Muscle layer of duodenum (tissue), 2 donors: ENCODE measurements at regions not wholly inside any gene's neighbourhood (a gene's known extent, or its start where the extent isn't known, plus 50 kb on each side); places are given as distances from the start of the nearest gene placed in this dataset.
"Not testable (repeated sequence)": the region's sequence is repeated elsewhere in the genome, so short reads cannot be mapped to it uniquely, and the experiment has no call there.

Source experiments
- H3K27ac ChIP-seq: one replicate; pipeline ENCODE4 v1.7.0; 2013; ENCODE audit warnings: mild to moderate bottlenecking, low read length
- H3K27me3 ChIP-seq: one replicate; pipeline ENCODE4 v1.7.0; 2013; ENCODE audit warnings: low read depth, mild to moderate bottlenecking, control low read depth, low read length
- H3K36me3 ChIP-seq, 2 donors: one replicate each; pipeline ENCODE4 v1.7.0; 2013; ENCODE audit warnings: low read length in 2 of 2, control low read depth in 1 of 2, mild to moderate bottlenecking in 1 of 2; ENCODE audit not compliant: insufficient read depth in 2 of 2, control insufficient read depth in 1 of 2
- H3K4me1 ChIP-seq, 2 donors: one replicate each; pipeline ENCODE4 v1.7.0; 2013; ENCODE audit warnings: low read length in 2 of 2, mild to moderate bottlenecking in 2 of 2, control low read depth in 1 of 2, moderate library complexity in 1 of 2; ENCODE audit not compliant: insufficient read depth in 2 of 2, control insufficient read depth in 1 of 2
- H3K4me3 ChIP-seq, 2 donors: one replicate each; pipeline ENCODE4 v1.7.0; 2013; ENCODE audit warnings: low read length in 2 of 2, low read depth in 1 of 2, mild to moderate bottlenecking in 1 of 2
- H3K9me3 ChIP-seq, 2 donors: one replicate each; pipeline ENCODE4 v1.7.0; 2013; ENCODE audit warnings: low read length in 2 of 2, control low read depth in 1 of 2, mild to moderate bottlenecking in 1 of 2; ENCODE audit not compliant: control insufficient read depth in 1 of 2
- donor health status: healthy.

DNA sequence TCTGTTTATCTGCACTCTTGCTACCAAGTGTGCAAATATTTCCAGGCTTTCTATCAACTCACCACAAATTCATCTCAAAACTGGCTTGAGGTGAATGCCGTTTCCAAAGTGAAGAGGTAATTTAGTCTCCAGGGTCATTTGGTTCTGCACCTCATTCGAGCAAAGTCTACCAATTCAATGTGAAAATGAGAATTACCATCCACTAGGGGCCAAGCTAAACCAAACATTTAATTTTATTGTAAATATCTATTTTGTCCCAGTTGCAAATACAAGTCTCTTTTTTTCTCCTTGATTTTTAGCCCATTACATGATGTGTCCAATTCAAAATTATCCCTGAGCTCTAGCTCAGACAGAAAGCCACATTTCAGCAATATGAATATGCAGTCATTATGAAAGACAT is 152.3 kb upstream of the PTBP2 start:
- H3K27me3 ChIP-seq, result no peaks in the 10 kb centered on the region

DNA sequence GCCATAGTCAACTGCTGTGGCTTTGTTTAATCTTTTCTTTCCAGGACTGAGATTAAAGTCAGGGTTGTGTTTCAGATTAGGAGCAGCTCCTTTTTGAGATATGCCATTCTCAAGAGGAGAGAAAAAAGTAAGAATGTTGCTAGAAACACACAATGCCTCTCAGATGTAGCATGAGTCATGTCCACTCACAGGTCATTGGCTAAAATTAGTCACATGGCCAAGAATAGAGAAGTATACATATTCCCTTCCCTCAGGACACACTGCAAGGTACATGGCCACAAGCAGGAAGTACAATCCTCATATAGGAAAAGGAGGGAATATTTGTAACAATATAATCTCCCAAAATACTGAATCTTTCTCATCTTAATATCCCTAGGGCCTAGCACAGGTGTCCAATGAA is 141.9 kb upstream of the PTBP2 start:
- H3K27ac ChIP-seq, result no peak overlapping the region
- no peak overlapping the region for H3K4me3 ChIP-seq
- H3K36me3 ChIP-seq, result no peaks in the 10 kb centered on the region
- no peaks in the 10 kb centered on the region for H3K27me3 ChIP-seq
- no peaks in the 10 kb centered on the region for H3K9me3 ChIP-seq
- no peaks in the 10 kb centered on the region for H3K4me1 ChIP-seq

More for the DNA sequence above, 152.3 kb upstream of the PTBP2 start:
- Histone ChIP-seq H3K36me3 (no peaks in the 10 kb centered on the region), H3K4me1 (no peaks in the 10 kb centered on the region), H3K27ac (no peak overlapping the region), H3K4me3 (no peak overlapping the region), H3K9me3 (no peaks in the 10 kb centered on the region)

DNA sequence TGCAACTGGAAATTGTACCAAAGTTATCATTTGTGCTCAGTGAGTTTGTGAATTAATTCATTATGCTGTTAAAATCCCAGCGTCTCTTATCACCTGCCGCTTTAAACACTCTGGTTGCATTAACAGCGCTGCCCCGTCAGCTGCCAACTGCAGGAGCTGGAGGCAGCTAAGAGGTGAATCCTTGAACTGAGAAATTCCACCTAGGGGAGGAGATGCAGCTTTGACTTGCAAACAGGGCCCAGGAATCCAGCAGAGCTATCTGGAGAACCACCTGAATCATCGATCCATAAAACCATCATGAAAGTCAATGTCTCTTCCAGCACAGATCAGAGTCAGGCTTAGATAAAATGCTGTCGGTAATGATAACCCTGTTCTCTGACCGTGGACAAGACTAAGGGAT is 140.7 kb upstream of the PTBP2 start:
- Histone ChIP-seq H3K9me3 (no peaks in the 10 kb centered on the region), H3K4me1 (no peaks in the 10 kb centered on the region), H3K36me3 (no peaks in the 10 kb centered on the region), H3K27ac (no peak overlapping the region), H3K4me3 (no peak overlapping the region), H3K27me3 (no peaks in the 10 kb centered on the region)

DNA sequence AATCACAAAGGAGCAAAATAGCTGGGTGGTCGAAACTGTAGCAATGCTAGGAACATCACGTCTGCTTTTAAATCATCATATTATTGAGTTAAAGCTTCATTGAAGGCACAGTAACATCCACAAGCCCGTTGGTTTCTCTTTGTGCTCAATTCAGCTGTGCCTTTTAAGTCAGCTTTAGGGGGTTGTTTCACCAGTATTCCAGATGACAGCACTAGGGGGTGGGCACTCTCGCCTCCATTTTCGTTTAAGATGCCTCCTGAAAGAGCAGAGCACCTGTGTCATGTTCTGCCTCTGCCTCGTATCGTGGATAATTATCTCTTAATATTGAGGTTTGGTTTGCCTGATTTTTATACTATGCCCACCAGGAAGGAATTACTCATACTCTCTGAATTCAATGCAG is 139.8 kb upstream of the PTBP2 start:
- Histone ChIP-seq H3K4me1 (no peaks in the 10 kb centered on the region), H3K4me3 (no peak overlapping the region), H3K9me3 (no peaks in the 10 kb centered on the region), H3K36me3 (no peaks in the 10 kb centered on the region), H3K27me3 (no peaks in the 10 kb centered on the region), H3K27ac (no peak overlapping the region)

DNA sequence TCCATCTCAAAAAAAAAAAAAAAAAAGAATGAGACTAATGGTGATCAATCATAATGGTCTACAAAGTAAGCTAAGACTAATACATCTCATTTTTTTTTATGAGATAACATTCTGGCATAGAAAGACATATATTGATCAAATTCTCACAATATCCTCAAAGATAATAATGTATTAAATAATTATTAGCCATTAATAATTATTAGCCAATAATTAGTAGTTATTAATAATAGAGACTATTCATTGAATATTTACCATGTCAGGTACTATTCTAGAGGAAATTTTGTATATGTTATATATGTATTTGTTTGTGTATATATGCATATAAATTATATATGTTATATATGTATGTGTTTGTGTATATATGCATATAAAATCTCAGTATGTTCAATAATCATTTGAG is 137.7 kb upstream of the PTBP2 start:
- Histone ChIP-seq H3K4me1 (peaks cover 0 to 6% of the 10 kb centered on the region in 2 donors), H3K27me3 (no peaks in the 10 kb centered on the region), H3K36me3 (no peaks in the 10 kb centered on the region)

DNA sequence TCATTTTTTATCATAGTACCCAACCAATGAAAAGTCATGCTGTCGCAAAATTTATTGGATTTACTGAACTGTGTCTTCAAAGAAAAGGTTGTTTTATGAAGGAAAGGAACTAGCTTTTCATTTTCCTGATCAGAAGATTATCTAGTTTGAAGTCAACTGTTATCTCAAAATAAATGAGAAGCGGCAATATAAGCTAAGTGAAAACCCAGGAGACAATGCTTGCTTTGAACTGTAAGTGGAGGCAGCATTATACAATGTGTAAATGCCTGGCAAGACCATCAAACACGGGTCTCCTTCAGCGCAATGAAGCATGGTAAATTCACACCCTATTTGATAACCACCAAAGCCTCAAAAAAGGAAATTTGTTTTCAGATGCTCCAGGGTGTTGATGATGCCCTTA is 134.4 kb upstream of the PTBP2 start:
- Histone ChIP-seq H3K27ac (no peak overlapping the region), H3K4me3 (no peak overlapping the region), H3K9me3 (no peaks in the 10 kb centered on the region), H3K36me3 (no peaks in the 10 kb centered on the region), H3K27me3 (no peaks in the 10 kb centered on the region), H3K4me1 (peaks cover 0 to 6% of the 10 kb centered on the region in 2 donors)

More for the DNA sequence above, 137.7 kb upstream of the PTBP2 start:
- no peaks in the 10 kb centered on the region for H3K9me3 ChIP-seq
- no peak overlapping the region for H3K27ac ChIP-seq
- H3K4me3 ChIP-seq, result no peak overlapping the region

DNA sequence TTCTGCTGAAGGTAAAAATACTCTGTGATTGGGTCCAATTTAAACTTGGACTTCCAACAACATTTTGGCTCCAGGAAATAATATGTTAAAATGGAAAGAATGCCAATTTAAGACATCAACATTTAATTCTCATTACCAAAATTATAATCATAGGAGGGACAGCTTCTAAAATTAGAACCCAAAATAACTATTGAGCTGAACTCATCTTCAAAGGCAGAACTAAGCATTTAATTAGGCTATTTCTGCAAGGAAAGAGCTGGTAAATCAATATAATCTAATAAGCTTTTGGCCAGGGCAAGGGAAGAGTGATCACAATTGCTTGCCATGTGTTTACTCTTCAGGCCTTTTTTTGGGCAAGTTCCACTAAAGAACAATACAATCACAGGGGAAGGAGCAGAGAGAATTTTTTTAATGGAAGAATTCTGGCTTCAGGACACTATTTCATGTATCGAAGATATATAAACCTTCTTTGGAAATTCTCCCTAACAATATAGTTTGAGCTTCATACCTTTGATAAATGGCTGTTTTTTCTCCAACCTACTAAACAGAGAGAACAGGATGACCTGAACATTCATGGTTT is 133.1 kb upstream of the PTBP2 start:
- H3K27me3 ChIP-seq, result no peaks in the 10 kb centered on the region
- H3K27ac ChIP-seq, result no peak overlapping the region
- peaks cover 0 to 6% of the 10 kb centered on the region in 2 donors for H3K4me1 ChIP-seq
- H3K36me3 ChIP-seq, result no peaks in the 10 kb centered on the region
- H3K4me3 ChIP-seq, result no peak overlapping the region
- no peaks in the 10 kb centered on the region for H3K9me3 ChIP-seq

DNA sequence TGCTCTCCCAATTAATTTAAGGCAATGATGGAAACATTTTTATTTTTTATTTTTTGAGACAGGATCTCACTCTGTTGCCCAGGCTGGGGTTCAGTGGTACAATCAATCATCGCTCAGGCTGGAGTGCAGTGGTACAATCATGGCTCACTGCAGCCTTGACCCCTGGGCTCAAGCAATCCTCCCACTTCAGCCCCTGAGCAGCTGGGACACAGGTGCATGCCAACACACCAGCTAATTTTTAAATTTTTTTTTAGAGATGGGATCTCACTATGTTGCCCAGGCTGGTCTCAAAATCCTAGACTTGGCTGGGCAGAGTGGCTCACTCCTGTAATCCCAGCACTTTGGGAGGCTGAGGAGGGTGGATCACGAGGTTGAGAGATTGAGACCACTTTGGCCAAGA is 126.1 kb upstream of the PTBP2 start:
- H3K9me3 ChIP-seq, H3K4me3 ChIP-seq, H3K36me3 ChIP-seq, H3K27ac ChIP-seq, H3K4me1 ChIP-seq, H3K27me3 ChIP-seq: not testable (repeated sequence)

DNA sequence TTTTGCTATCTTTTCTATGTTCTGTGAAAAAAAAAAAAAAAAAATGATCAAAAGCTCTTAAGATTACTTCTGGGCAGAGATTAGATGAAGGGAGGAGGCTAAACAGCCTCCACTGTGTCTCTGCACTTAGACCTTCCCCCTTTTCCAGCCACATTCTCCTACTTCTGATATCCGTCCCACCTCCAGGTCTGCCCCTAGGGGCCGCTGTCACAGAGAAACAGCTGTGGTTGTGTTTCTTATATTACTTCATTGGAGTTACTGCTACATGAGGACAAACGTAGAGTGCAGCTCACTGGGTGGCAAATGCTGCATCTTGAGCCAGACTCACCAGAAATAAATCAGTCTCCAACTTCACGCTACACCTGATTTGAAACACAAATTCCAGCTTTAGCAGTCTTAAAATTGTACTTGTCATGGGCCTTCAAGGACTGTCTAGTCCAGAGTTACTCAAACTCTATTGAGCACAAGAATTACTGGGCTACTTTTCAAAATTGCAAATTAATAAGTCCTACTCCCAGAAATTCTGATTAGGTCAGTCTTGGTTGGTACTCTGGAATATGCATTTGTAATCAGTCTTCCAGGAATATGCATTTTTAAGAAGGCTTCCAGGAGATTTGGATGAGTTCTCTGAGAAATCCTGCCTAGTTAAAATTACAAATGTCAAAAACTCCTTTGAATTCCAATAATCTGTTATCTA is 125.2 kb upstream of the PTBP2 start:
- Histone ChIP-seq H3K27me3 (no peaks in the 10 kb centered on the region), H3K9me3 (no peaks in the 10 kb centered on the region), H3K36me3 (no peaks in the 10 kb centered on the region), H3K4me3 (no peak overlapping the region), H3K27ac (no peak overlapping the region), H3K4me1 (peaks cover 0 to 5% of the 10 kb centered on the region in 2 donors)

DNA sequence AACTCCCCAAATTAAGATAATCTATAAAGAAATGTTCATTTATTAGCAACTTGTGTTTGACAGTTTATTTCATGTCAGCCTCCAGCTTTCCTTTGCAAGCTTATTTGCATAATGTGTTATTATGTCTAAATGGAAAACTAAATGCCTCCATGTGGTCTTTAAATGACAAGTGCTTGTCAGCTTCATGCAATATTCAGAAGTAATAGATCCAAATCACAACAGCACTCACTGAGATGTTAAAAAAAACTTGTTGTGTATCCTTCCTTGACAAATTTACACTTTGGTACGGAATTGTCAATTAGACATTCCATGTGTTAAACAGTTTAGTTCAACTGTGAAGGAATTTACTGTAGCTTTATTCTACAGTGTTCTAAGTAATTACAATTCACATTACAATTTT is 124.4 kb upstream of the PTBP2 start:
- Histone ChIP-seq H3K4me1 (peaks cover 0 to 5% of the 10 kb centered on the region in 2 donors), H3K36me3 (no peaks in the 10 kb centered on the region), H3K4me3 (no peak overlapping the region), H3K9me3 (no peaks in the 10 kb centered on the region), H3K27me3 (no peaks in the 10 kb centered on the region), H3K27ac (no peak overlapping the region)

DNA sequence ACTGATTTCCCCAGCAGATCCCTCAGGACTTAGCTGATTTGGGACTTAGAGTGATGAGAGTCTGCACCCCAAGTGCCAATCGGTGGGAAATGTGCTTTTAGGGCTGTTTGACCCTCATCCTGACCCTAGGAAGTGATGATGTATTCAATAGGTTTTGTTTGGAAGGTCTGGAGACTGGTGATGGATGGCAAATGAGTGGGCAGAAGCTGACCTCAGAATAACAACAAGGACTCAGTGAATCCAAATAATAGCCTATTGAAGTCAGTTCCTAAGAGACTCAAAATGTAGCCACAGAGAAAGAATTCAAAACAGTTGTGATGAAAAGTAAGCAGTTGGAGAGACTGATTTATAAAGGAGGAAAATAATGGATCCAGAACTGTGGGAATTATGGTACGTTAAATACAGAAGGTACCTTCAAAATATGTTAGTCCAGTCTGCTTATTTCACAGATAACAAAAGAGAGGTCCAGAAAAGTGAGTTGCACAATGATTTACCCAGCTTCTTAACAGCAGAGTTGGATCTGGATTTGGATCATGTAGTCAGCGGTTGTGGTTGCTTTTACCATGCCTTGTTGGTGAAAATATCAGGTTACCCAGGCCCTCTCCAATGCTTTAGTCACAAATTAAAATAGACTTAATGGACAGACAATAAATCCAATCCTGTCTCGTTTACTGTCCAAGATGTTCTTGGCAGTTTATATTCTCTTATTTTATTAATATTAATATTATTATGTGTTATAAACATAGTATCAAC is 123.0 kb upstream of the PTBP2 start:
- Histone ChIP-seq H3K36me3 (no peaks in the 10 kb centered on the region), H3K27me3 (no peaks in the 10 kb centered on the region), H3K27ac (no peak overlapping the region), H3K4me1 (peaks cover 0 to 11% of the 10 kb centered on the region in 2 donors), H3K4me3 (no peak overlapping the region), H3K9me3 (no peaks in the 10 kb centered on the region)
